ENCODE measurements at regions not wholly inside any gene's neighbourhood (a gene's known extent, or its start where the extent isn't known, plus 50 kb on each side); places are given as distances from the start of the nearest gene placed in this dataset.

GRCh38 chr5:30106596-30106995, 1086.9 kb upstream of the CDH6 start:
- no peak for TF ChIP-seq GATA2 (IDR thresholded peaks at IDR 0.05; ENCODE audit: low read depth, low read length)
- no peak for TF ChIP-seq GATA3 (IDR thresholded peaks at IDR 0.05; ENCODE audit: low read depth, low read length)
